ENCODE measurements at regions not wholly inside any gene's neighbourhood (a gene's known extent, or its start where the extent isn't known, plus 50 kb on each side); places are given as distances from the start of the nearest gene placed in this dataset.

- POLR2A ChIA-PET (ENCODE audit: unreplicated experiment): no interaction called here
- Histone ChIP-seq H3K27ac (ENCODE audit: low read length) (no peak overlapping the region), H3K9ac (ENCODE audit: low read length) (no peak overlapping the region), H3F3A (ENCODE audit: low read length, unreplicated experiment) (no peaks in the 10 kb centered on the region), H3K36me3 (ENCODE audit: low read depth, low read length) (no peaks in the 10 kb centered on the region), H3K79me2 (ENCODE audit: low read length) (no peaks in the 10 kb centered on the region), H3K27me3 (ENCODE audit: low read length) (no peaks in the 10 kb centered on the region), H3K9me3 (ENCODE audit: low read length) (no peaks in the 10 kb centered on the region), H3K4me1 (ENCODE audit: insufficient read depth, low read length) (peaks cover 36% of the 10 kb centered on the region), H3K4me2 (ENCODE audit: low read length) (no peak overlapping the region), H2AFZ (ENCODE audit: low read length) (no peak overlapping the region), H4K20me1 (ENCODE audit: low read length) (no peaks in the 10 kb centered on the region), H3K9me2 (replicated peaks; ENCODE audit: low read length) (no peaks in the 10 kb centered on the region), H3K4me3 (ENCODE audit: low read length) (no peak overlapping the region)
- DNase-seq (no peak), ATAC-seq (no peak)
- CTCF ChIA-PET: no interaction called here
- TF ChIP-seq, protein P1, sequence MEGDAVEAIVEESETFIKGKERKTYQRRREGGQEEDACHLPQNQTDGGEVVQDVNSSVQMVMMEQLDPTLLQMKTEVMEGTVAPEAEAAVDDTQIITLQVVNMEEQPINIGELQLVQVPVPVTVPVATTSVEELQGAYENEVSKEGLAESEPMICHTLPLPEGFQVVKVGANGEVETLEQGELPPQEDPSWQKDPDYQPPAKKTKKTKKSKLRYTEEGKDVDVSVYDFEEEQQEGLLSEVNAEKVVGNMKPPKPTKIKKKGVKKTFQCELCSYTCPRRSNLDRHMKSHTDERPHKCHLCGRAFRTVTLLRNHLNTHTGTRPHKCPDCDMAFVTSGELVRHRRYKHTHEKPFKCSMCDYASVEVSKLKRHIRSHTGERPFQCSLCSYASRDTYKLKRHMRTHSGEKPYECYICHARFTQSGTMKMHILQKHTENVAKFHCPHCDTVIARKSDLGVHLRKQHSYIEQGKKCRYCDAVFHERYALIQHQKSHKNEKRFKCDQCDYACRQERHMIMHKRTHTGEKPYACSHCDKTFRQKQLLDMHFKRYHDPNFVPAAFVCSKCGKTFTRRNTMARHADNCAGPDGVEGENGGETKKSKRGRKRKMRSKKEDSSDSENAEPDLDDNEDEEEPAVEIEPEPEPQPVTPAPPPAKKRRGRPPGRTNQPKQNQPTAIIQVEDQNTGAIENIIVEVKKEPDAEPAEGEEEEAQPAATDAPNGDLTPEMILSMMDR (conservative IDR thresholded peaks at IDR 0.05; ENCODE audit: low read depth, low read length): no peak
- TF ChIP-seq EZH2phosphoT487 (IDR thresholded peaks at IDR 0.05; ENCODE audit: borderline replicate concordance, low read length): no peak
- TF ChIP-seq EZH2 (IDR thresholded peaks at IDR 0.05; ENCODE audit: low read length, unreplicated experiment): no peak
- BruUV-seq (replicated peaks): no TSS peak
- intact Hi-C loops (cut with micrococcal nuclease): no loop called here
Observed at GRCh38 chr21:43335119-43335518, 91.8 kb downstream of the SIK1 start.

- H3F3A ChIP-seq (ENCODE audit: low read length, unreplicated experiment): no peaks in the 10 kb centered on the region
- POLR2A ChIA-PET (ENCODE audit: unreplicated experiment): no interaction called here
- H3K4me2 ChIP-seq (ENCODE audit: low read length): peak overlapping the region; percentile 95
- peak overlapping the region; percentile 62; the same call in 1 of the 2 replicates for H3K4me3 ChIP-seq (ENCODE audit: low read length)
- peak overlapping the region; percentile 81 for H3K9ac ChIP-seq (ENCODE audit: low read length)
- no peak for ATAC-seq
- no peaks in the 10 kb centered on the region for H3K36me3 ChIP-seq (ENCODE audit: low read depth, low read length)
- intact Hi-C loops (cut with micrococcal nuclease): loop anchor here (5.0 kb wide), 1 partner anchor 313 kb away; no protein-coding TSS in a partner anchor
- no peaks in the 10 kb centered on the region for H3K27me3 ChIP-seq (ENCODE audit: low read length)
- no peaks in the 10 kb centered on the region for H4K20me1 ChIP-seq (ENCODE audit: low read length)
- H3K27ac ChIP-seq (ENCODE audit: low read length): peak overlapping the region; percentile 97
- TF ChIP-seq EZH2phosphoT487 (IDR thresholded peaks at IDR 0.05; ENCODE audit: borderline replicate concordance, low read length): no peak
- TF ChIP-seq EZH2 (IDR thresholded peaks at IDR 0.05; ENCODE audit: low read length, unreplicated experiment): no peak
- TF ChIP-seq, protein P1 (conservative IDR thresholded peaks at IDR 0.05; ENCODE audit: low read depth, low read length): no peak
- no peaks in the 10 kb centered on the region for H3K9me3 ChIP-seq (ENCODE audit: low read length)
- peaks cover 29% of the 10 kb centered on the region for H3K4me1 ChIP-seq (ENCODE audit: insufficient read depth, low read length)
- no peak for DNase-seq
- no peak overlapping the region for H2AFZ ChIP-seq (ENCODE audit: low read length)
- CTCF ChIA-PET: interaction anchor here (0.5 kb wide), 1 partner anchor 124 kb away, joined by 3 read pairs; no protein-coding TSS in a partner anchor
- no peaks in the 10 kb centered on the region for H3K79me2 ChIP-seq (ENCODE audit: low read length)
- H3K9me2 ChIP-seq (replicated peaks; ENCODE audit: low read length): no peaks in the 10 kb centered on the region
- BruUV-seq (replicated peaks): no TSS peak
Observed at GRCh38 chr21:43334214-43334958, 92.5 kb downstream of the SIK1 start.
